GM12878 (cell line): ENCODE measurements at regions not wholly inside any gene's neighbourhood (a gene's known extent, or its start where the extent isn't known, plus 50 kb on each side); places are given as distances from the start of the nearest gene placed in this dataset.

ENCODE experiments used
- CHD2 ChIP-seq: IDR thresholded peaks from 2 replicates; pipeline ENCODE4 v1.6.1; 2011; ENCODE audit warnings: low read depth, low read length, improper control_type of control experiment, borderline replicate concordance
- MTA2 ChIP-seq: fragments of 450-650 bp; IDR thresholded peaks from 2 replicates; pipeline ENCODE4 v1.6.1; 2016; ENCODE audit warnings: low read depth, mild to moderate bottlenecking, moderate library complexity
- NFXL1 ChIP-seq: fragments of 450-650 bp; IDR thresholded peaks from 2 replicates; pipeline ENCODE4 v1.6.1; 2017; ENCODE audit warnings: antibody characterized with exemption, mild to moderate bottlenecking, borderline replicate concordance
- POLR2A ChIP-seq: IDR thresholded peaks from 2 replicates; pipeline ENCODE4 v1.6.1; 2011; ENCODE audit warnings: low read depth, mild to moderate bottlenecking, low read length

GRCh38 chr6:96468681-96469224 lies 52.9 kb upstream of the UFL1 start:
- no peak for TF ChIP-seq POLR2A
- no peak for TF ChIP-seq CHD2
- TF ChIP-seq NFXL1: no peak
- TF ChIP-seq MTA2: no peak
